Panc1 (cell line): ENCODE measurements at regions not wholly inside any gene's neighbourhood (a gene's known extent, or its start where the extent isn't known, plus 50 kb on each side); places are given as distances from the start of the nearest gene placed in this dataset.

Source experiments
- ATAC-seq: fragments of 200-7000 bp; cut with Tn5 transposase; 2 replicates; pipeline ENCODE4 v1.9.1; 2020; ENCODE audit warnings: mild to moderate bottlenecking, moderate library complexity
- BruUV-seq: library from RNA; stranded (reverse); fragments of 400-500 nt; replicated peaks from 2 replicates; lab custom pipeline; 2021; lab: Mats Ljungman, UMichigan
- CTCF ChIA-PET: fragments of 300-600 bp; sonication (Branson Sonifier 250); formaldehyde crosslinking; loops from one replicate; lab custom pipeline; 2022; ENCODE audit warnings: antibody characterized with exemption; lab: Charles Lee
- POLR2A ChIA-PET: fragments of 300-600 bp; sonication (Branson Sonifier 250); formaldehyde crosslinking; loops from one replicate; lab custom pipeline; 2022; ENCODE audit warnings: antibody characterized with exemption; lab: Charles Lee
- DNase-seq: peaks from one replicate; pipeline ENCODE4 v3.0.0-alpha.2; 2010; ENCODE audit warnings: low read depth, low spot score
- H3K27ac ChIP-seq: 2 replicates; pipeline ENCODE4 v1.5.1; 2011; ENCODE audit warnings: mild to moderate bottlenecking, low read length, inconsistent platforms
- H3K27me3 ChIP-seq: fragments of 200-500 bp; sonication (Bioruptor generic); 2 replicates; pipeline ENCODE4 v1.6.0; 2014; ENCODE audit warnings: low read length, inconsistent platforms; ENCODE audit not compliant: control insufficient read depth, insufficient read depth
- H3K36me3 ChIP-seq: fragments of 200-500 bp; sonication (Bioruptor generic); 2 replicates; pipeline ENCODE4 v1.5.1; 2014; ENCODE audit warnings: inconsistent platforms, mild to moderate bottlenecking, low read length, moderate library complexity; ENCODE audit not compliant: control insufficient read depth, insufficient read depth
- H3K4me1 ChIP-seq: 2 replicates; pipeline ENCODE4 v1.5.1; 2011; ENCODE audit warnings: inconsistent platforms, mild to moderate bottlenecking, low read length, moderate library complexity; ENCODE audit not compliant: control insufficient read depth, insufficient read depth
- H3K4me3 ChIP-seq, 2 experiments: 2 replicates each; pipeline ENCODE4 v1.5.1; 2011 to 2012; ENCODE audit warnings: low read depth in 2 of 2, low read length in 2 of 2, mild to moderate bottlenecking in 2 of 2, inconsistent platforms in 1 of 2, moderate library complexity in 1 of 2
- H3K9me3 ChIP-seq: fragments of 200-500 bp; sonication (Bioruptor generic); 2 replicates; pipeline ENCODE4 v1.5.1; 2014; ENCODE audit warnings: low read depth, mild to moderate bottlenecking, inconsistent platforms, low read length, moderate library complexity; ENCODE audit not compliant: control insufficient read depth, insufficient read depth
- POLR2AphosphoS5 ChIP-seq: IDR thresholded peaks from 2 replicates; pipeline ENCODE4 v1.6.1; 2012; ENCODE audit warnings: mild to moderate bottlenecking, low read depth, low read length, moderate library complexity
- SIN3A ChIP-seq: IDR thresholded peaks from 2 replicates; pipeline ENCODE4 v1.6.1; 2012; ENCODE audit warnings: low read depth, mild to moderate bottlenecking, low read length, moderate library complexity, borderline replicate concordance; ENCODE audit not compliant: insufficient read depth
- TCF7L2 ChIP-seq: IDR thresholded peaks from 2 replicates; pipeline ENCODE4 v1.6.1; 2011; ENCODE audit warnings: mild to moderate bottlenecking, low read depth, low read length, inconsistent platforms
- in situ Hi-C: cut with HindIII; loops from 2 replicates; pipeline ENCODE4 v1.10.0; 2016; ENCODE audit warnings: low sequenced_read_pairs, low pct_unique_long_range_greater_than_20kb
- intact Hi-C: fragments of 100-400 bp; cut with micrococcal nuclease; formaldehyde crosslinking; loops from one replicate; pipeline ENCODE4 v1.10.0; 2022; ENCODE audit not compliant: unreplicated experiment
- TF ChIP-seq, protein P1 (sequence below): fragments of 450-650 bp; IDR thresholded peaks from 2 replicates; pipeline ENCODE4 v1.5.1; 2017; ENCODE audit warnings: mild to moderate bottlenecking
- TF ChIP-seq, protein P2 (sequence below), 2 experiments: IDR thresholded peaks; 2 replicates each; pipeline ENCODE4 v1.6.1; 2011 to 2012; ENCODE audit warnings: low read depth in 2 of 2, control low read depth in 1 of 2, low read length in 1 of 2, mild to moderate bottlenecking in 1 of 2, moderate library complexity in 1 of 2; ENCODE audit not compliant: insufficient read depth in 1 of 2

DNA sequence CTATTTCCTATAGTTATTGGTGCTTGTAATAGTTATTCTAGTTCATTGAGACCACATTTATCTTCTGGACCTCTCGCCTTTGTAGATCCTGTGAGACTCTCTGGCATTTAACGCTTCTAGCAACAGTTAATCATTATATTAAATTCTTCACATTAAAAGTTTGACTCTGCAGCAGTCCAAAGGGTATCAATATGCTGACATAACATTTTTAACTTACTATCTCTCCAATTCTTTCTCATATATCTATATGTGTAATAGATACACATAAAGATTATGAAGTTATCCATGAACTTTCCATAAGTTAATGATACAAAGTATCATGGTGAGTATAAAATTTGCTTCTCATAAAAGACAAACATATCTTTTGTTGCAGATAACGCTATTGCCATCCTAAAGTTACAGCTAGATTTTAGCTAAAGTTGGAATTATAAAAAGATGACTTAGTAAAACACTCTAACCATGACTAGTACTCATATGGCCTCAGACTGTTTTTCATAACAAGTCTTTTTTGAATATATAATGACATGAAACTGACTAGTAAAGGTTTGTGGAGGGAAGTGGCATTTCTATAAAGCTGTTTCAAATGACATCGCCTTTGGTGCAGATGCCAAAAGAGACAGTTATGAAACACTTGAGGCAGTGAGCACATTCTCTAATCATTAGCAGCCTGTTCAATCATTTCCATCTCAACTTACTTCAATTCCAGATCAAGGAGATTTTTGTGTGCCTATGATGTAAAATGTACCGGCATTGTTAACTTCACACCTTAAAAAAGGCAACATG is 379.3 kb upstream of the CBLB start:
- Histone ChIP-seq H3K9me3 (no peaks in the 10 kb centered on the region), H3K27me3 (no peaks in the 10 kb centered on the region), H3K4me1 (no peaks in the 10 kb centered on the region), H3K27ac (no peak overlapping the region), H3K36me3 (no peaks in the 10 kb centered on the region), H3K4me3 (no peak overlapping the region)
- TF ChIP-seq, protein P1, sequence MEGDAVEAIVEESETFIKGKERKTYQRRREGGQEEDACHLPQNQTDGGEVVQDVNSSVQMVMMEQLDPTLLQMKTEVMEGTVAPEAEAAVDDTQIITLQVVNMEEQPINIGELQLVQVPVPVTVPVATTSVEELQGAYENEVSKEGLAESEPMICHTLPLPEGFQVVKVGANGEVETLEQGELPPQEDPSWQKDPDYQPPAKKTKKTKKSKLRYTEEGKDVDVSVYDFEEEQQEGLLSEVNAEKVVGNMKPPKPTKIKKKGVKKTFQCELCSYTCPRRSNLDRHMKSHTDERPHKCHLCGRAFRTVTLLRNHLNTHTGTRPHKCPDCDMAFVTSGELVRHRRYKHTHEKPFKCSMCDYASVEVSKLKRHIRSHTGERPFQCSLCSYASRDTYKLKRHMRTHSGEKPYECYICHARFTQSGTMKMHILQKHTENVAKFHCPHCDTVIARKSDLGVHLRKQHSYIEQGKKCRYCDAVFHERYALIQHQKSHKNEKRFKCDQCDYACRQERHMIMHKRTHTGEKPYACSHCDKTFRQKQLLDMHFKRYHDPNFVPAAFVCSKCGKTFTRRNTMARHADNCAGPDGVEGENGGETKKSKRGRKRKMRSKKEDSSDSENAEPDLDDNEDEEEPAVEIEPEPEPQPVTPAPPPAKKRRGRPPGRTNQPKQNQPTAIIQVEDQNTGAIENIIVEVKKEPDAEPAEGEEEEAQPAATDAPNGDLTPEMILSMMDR = no peak
- TF ChIP-seq POLR2AphosphoS5 (no peak), SIN3A (no peak), TCF7L2 (no peak)
- TF ChIP-seq, protein P2, sequence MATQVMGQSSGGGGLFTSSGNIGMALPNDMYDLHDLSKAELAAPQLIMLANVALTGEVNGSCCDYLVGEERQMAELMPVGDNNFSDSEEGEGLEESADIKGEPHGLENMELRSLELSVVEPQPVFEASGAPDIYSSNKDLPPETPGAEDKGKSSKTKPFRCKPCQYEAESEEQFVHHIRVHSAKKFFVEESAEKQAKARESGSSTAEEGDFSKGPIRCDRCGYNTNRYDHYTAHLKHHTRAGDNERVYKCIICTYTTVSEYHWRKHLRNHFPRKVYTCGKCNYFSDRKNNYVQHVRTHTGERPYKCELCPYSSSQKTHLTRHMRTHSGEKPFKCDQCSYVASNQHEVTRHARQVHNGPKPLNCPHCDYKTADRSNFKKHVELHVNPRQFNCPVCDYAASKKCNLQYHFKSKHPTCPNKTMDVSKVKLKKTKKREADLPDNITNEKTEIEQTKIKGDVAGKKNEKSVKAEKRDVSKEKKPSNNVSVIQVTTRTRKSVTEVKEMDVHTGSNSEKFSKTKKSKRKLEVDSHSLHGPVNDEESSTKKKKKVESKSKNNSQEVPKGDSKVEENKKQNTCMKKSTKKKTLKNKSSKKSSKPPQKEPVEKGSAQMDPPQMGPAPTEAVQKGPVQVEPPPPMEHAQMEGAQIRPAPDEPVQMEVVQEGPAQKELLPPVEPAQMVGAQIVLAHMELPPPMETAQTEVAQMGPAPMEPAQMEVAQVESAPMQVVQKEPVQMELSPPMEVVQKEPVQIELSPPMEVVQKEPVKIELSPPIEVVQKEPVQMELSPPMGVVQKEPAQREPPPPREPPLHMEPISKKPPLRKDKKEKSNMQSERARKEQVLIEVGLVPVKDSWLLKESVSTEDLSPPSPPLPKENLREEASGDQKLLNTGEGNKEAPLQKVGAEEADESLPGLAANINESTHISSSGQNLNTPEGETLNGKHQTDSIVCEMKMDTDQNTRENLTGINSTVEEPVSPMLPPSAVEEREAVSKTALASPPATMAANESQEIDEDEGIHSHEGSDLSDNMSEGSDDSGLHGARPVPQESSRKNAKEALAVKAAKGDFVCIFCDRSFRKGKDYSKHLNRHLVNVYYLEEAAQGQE (IDR thresholded peaks at IDR 0.05; ENCODE audit: insufficient read depth in 1 of 2, low read depth in 2 of 2, low read length in 1 of 2) = no peak
- POLR2A ChIA-PET = no interaction called here
- CTCF ChIA-PET = no interaction called here
- ATAC-seq (no peak), DNase-seq (no peak)
- intact Hi-C loops (no loop called here), in situ Hi-C loops (no loop called here)
- BruUV-seq = no TSS peak

DNA sequence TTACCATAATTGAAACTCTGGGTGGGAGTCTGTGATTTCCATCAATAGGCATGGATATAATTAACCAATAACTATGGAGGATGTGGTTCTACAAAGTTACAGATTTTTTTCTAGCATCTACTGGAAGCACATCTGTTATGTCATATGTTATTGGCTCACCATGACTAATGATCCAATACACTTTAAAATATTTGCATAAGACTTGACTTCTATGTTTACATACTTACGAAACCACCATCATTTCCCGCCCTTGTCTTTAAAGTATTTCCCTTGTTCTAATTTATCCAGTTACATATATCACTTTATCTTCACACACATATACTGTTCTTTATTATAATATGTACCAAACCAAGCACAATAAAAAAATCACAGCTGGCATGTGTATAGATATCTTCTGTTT is 380.3 kb upstream of the CBLB start:
- CTCF ChIA-PET = no interaction called here
- ATAC-seq = no peak

More for the DNA sequence above, 380.3 kb upstream of the CBLB start:
- Histone ChIP-seq H3K27me3 (no peaks in the 10 kb centered on the region), H3K4me3 (no peak overlapping the region), H3K4me1 (no peaks in the 10 kb centered on the region), H3K36me3 (no peaks in the 10 kb centered on the region), H3K9me3 (no peaks in the 10 kb centered on the region), H3K27ac (no peak overlapping the region)
- BruUV-seq = no TSS peak
- TF ChIP-seq TCF7L2 = no peak
- TF ChIP-seq POLR2AphosphoS5 = no peak
- TF ChIP-seq, protein P1 = no peak
- TF ChIP-seq, protein P2 (IDR thresholded peaks at IDR 0.05; ENCODE audit: insufficient read depth in 1 of 2, low read depth in 2 of 2, low read length in 1 of 2) = no peak
- no peak for TF ChIP-seq SIN3A
- in situ Hi-C loops = no loop called here
- POLR2A ChIA-PET = no interaction called here
- DNase-seq = no peak
- intact Hi-C loops = no loop called here
